Jurkat, Clone E6-1 (cell line): ENCODE measurements at regions not wholly inside any gene's neighbourhood (a gene's known extent, or its start where the extent isn't known, plus 50 kb on each side); places are given as distances from the start of the nearest gene placed in this dataset.

Experiments
- DNase-seq: peaks from one replicate; pipeline ENCODE4 v3.0.0-alpha.2; 2011; ENCODE audit warnings: low read depth, low spot score
- H3K4me3 ChIP-seq: 2 replicates; pipeline ENCODE4 v1.5.1; 2011; ENCODE audit warnings: mild to moderate bottlenecking, low read length, control low read depth, moderate library complexity

DNA sequence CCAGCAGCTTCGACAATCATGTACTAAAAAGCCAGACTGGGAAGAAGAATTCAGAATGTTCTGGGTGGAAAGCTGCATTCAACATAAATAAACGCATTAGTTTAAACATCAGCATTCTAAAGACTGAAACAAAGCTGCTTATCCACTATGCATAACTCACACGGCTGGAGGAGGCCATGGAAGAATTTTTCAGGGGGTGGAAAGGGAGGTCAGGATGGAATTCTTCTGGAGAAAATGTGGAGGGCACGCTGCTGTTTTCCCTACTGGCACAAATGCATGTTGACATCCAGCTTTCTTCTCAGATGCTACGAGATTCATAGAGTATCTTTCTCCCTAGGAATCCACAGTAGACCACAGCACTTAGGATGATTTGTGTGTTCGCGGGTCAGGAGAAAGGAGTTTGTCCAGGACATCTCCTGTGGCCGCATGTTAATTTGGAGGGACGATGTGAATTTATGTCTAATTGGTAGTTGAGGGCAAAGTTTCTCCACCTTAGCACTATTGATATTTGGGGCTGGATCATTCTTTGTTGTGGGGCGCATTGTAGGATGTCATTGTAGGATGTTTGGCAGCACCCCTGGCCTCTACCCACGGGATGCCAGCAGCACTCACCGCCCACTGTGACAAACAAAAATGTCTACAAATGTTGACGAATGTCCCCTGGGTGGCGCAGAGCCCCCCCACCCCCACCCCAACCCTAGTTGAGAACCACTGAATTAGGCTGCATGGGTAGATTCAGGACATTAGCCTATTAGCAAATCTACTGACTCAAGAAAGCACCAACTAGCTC, 86.5 kb upstream of the KAZN start:
- DNase-seq = no peak
- H3K4me3 ChIP-seq = no peak overlapping the region

DNA sequence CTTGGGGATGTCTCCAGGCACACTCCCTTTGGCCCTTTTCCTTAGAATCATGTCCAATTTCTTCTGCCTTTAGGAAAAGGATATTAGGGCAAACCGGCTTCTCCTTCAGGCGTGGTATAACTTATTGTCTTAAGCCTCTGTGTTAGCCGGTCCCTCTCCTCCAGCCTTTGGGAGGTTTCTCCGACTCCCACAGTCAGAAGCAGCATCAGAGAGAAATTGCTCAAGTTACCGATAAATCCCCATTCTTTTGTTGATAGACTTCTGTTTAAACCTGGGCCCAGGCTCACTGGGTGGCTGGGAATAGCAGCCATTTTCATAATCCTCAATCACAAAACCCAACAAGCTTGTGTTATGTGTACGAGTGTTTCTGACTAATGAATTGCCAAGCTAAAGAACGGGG, 85.4 kb upstream of the KAZN start:
- DNase-seq = no peak
- H3K4me3 ChIP-seq = no peak overlapping the region

DNA sequence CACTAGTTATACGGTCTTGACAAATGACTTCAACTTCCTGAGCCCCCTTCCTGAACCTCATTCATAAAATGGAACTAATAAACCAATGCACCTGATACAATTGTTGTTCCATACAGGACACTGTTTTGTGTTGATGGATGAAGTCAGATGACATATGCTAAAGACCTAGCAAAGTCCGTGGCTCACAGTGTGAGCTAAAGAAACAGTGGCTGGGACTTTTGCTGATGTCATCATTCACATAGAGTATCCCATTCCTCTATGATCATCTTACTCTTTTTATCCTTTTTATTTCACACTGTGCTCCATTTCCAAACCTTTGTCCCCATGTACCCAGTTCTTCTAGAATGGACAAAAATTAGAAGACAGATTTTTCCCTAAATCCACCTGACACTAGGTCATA, 83.7 kb upstream of the KAZN start:
- H3K4me3 ChIP-seq = no peak overlapping the region
- no peak for DNase-seq

DNA sequence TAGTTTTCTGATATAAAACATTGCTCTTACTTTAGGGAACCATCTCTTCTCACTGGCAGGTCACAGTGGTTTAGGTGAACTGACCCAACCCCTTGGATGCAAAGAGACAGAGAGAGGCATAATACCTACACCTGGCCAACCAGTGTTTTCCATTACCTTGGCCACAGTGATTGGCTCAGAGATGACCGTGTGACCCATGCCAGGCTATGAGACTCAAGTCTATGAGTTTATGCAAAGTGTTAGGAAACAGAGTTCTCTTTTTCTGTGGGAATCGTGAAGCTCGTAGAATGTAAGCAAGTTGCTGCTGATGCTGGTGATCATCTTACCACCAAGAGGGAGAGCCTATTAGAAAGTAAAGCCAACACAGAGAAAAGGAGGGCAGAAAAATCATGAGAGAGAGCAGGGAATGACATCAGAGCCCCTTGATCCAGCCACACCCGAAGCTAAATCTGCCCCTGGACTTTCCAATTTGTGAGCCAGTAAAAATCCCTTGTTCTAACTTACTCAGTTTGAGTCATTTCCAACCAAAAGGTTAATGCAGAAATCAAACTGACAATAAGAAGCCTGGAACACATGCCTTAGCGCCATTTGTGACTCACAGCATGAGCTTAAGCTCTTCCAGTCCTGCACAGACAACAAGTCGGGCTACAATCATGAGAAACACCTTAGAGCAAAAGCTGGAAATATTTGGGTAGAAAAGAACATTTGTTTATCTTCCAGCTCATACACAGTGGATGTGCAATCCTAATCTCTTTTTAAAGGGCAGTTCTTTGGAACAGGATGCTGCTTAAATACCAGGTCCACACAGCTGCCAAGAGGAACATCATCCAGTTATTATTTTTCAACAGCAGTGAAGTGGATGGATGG, 81.3 kb upstream of the KAZN start:
- H3K4me3 ChIP-seq = no peak overlapping the region
- no peak for DNase-seq

DNA sequence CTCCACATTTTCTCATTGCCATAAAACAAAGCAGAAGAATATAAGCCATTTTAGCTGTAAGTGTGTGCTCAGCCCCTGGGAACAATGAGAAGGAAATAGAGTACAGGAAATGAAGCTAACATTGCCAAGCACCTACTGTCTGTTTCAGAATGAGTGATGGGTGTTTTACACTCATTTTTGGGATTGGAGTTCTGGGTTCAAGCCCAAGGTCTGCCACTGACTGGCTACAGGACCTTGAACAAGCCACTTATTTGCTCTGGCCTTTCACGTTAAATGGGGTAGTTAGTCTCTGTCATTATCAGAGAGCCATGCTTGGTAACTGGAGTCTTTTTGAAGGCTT, 80.7 kb upstream of the KAZN start:
- no peak for DNase-seq
- no peak overlapping the region for H3K4me3 ChIP-seq

DNA sequence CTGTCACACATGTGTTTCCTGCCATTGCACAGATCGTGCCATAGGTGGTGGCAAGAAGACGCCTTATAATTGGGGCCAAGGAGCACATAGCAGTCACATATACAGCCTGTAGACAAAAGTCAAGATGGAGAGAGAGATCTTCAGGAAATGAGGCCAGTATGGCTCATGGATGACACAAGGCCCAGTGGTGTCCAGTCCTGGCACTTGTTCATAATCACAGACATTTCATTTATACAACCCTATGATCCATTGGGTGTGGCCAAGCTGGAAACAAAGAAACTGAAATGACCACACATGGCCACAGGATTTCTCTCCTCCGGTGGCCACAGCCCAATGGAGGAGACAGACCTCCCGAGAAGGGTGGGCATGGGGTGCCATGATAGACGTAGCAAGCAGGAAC, 78.5 kb upstream of the KAZN start:
- DNase-seq = no peak
- no peak overlapping the region for H3K4me3 ChIP-seq

DNA sequence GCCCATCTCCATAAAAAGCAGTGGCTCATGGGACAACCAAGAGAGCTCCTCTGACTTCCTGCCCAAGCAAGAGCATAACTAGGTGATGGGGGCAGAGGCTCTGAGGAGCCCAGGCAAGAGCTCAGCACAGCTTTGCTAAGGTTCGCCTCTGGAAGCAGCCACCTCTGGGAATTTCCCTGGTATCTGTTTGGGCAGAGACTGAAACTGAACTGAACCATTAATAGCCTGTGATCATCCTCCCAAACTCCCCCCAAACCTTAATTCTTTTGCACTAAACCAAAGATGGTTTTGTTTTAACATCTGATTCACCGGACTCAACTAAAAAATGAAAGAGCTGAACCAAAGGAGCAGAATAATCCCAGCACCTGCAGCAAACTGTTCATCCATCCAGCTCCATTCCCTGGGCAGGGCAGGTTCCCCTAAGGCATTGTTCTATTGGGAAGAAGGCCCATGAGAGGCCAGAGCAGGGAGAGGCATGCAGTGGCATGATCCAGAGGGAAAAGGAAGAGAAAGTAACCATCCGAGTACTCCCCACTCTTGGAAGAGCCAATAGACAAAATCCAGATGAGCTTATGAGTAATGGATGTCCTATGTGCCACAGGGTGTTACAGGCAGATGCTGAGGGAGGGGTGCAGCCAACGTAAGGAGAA, 77.8 kb upstream of the KAZN start:
- DNase-seq = no peak
- no peak overlapping the region for H3K4me3 ChIP-seq

DNA sequence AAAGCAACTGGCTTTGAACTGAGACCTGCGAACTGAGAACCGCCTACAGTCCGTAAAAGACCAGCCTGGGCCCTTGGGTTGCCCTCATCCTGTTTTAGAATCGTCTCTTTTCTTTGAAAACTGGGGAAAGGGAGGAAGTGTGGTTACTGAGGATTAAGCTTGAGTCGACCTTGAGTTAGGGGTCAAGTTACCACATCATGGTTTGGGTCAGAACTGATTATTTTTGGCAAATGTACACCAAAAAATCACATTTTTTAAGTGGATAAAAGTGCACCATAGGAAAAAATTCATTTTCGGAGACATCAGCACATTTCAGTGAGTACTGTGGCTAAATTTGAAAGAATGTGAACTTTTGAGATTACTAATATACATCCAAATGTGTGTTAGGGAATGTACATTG, 76.9 kb upstream of the KAZN start:
- no peak overlapping the region for H3K4me3 ChIP-seq
- peak; percentile 6 for DNase-seq

DNA sequence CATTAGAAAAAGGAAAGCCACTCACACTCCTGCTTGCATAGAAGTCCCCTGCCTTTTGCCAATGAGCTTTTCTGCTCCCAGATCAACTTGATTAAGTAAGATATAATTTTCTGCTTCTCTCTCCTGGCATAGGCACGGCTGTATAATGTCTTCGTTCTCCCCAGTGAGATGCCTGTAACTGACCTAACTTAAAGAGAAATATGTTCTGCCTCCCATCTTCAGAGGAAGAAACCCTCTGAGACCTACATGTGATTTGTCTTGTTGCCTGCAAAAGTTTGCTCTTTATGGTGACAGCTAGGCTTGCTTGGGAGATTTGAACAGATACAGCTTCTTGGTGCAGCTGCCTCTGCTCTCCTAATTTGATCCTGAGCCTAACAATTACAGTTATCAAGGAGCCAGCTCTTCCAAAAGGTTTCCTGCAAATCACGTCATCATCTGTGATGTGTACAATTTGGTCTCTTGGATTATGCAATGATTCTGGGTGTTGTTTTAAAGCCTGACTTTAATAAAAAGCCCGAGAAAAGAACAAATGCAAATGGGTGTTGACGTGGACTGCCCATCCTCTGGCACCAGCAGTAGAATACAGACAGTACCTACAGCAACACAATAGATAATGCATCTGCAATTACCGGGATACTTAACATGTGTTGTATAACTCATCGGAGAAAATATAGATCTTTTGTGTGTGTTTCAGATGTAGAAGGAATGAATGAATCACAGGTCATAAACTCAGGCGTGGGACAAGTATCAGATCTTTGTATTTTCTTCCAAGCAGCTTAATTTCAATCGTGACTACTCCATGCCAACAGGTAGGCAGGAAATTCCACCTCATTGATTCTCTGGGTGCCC, 76.2 kb upstream of the KAZN start:
- H3K4me3 ChIP-seq = no peak overlapping the region
- no peak for DNase-seq

DNA sequence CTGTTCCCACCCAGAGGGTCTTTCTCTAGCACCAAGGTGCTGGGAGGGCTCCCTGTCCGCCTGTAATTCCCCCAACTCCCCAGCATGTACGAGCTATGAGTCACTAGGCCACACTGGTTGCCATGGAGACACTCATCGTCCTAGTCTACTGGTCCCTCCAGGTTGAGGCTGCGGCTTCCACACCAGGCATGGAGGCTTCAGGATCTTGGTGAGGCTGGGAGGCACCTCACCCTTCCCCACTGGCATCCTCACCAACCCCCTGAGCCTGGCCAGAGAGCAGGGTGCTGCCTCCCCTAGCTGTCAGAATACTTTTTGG, 75.6 kb upstream of the KAZN start:
- DNase-seq = no peak
- H3K4me3 ChIP-seq = no peak overlapping the region

DNA sequence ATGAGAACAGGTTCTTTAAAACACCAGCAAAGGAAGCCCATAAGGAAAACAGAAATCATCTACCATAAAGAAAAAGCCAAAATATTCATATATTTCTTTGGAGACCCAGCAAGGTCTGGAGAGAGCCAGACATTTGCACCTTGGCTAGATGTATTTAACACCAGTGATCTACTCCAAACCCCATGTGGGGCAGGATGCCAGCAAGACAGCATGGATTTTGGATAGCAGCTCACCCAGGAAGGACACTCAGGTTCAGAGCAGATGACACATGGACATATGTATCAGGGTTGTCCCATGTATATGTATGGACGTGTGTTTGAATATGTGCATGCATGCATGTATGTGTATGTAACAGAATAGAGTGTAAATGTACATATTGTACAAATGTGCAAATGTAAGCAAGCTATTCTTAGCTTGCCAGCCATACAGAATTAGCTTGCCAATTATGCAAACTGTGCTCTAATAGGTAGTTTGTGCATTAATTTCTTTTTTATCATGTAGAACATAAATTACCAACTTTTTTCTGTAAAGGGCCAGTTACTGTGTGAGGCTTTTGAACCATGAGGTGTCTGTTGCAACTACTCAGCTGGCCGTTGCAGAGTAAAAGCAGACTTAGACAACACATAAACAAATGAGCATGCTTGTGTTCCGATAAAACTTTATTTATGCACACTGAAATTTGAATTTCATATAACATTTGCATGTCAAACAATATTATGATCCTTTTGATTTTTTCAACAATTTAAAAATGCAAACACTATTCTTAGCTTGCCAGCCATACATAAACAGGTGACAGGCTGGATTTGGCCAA, 73.5 kb upstream of the KAZN start:
- no peak for DNase-seq
- H3K4me3 ChIP-seq = no peak overlapping the region

DNA sequence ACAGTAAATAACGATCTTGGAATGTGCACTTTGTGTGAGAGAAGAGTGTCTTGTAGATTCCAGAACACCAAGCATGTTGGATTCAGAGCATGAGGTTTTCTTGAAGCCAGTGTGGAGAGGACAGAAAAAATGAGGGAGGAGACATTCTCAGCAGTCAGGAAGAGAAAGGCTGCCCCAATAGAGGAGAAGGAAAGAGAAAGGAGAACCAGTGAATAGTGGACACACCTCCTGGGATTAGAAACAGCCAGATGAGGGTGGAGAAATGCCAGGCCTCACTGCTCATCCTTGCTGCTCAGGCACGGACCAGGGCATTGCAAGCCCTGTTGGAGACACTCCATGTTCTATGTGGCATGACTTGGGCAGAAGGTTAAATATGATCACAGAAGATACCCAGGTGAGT, 69.0 kb upstream of the KAZN start:
- H3K4me3 ChIP-seq = no peak overlapping the region
- no peak for DNase-seq

DNA sequence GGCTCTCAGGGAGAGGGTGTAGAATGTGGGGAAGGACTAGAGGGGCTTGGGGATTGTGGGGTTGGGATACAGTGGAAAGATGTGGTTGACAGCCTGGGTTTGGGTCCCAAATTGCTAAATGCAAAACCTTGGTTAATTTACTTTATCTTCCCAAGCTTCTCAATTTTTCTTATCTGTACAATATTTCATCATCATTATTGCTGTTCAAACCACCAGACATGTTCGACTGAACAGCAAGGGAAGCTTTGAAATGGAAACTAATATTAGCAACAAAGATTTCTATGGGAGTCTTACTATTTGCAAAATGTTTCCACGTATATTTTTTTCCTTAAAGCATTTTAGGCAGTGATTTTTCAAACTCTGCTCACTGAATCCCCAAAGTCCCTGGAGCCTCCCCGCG, 67.0 kb upstream of the KAZN start:
- no peak for DNase-seq
- no peak overlapping the region for H3K4me3 ChIP-seq

DNA sequence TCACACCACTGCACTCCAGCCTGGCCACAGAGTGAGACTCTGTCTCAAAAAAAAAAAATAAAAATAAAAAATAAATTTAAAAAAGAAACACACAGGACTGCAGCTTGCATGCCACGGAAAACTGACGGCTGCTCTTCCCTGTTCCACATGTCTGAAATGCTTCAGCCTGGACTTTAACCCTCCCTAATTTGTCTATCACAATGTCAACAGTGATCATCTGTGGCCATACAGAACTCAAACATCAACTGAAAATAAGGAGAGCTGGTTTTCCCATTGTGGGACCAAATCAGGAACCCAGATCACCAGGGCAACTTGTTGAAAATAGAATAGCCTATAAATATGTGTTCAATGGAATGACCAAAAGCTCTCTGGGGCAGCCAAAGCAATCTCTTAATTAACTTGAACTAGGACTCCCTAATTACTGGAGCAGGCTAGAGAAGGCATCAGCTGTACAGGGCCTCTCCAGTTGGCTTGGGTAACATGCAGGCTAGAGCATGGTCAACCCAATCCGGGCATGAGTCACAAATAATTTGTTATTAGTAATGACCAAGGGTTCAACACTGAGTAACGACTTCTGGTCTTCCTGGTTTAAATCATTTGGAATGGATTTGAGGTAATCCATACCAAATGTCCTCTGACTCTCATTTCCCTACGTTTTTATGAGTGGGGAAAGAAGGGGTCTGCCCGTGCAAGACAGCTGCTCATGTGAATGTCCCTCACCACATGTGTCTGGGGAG, 62.7 kb upstream of the KAZN start:
- H3K4me3 ChIP-seq = no peak overlapping the region
- no peak for DNase-seq

DNA sequence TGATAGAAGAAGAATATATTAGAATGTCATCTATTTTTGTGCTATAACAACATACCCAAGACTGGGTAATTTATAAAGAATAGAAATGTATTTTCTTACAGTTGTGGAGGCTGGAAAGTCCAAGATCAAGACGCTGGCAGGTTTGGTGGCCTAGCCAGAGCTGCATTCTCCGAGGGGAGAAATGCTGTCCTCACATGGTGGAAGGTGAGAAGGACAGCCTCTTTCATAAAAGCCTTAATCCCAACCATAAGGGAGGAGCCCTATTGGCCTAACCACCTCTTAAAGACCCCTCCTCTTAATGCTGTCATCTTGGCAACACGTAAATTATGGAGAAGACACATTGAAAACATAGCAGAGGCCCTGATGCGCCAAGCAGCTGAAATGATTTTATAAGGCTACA, 60.1 kb upstream of the KAZN start:
- no peak for DNase-seq
- H3K4me3 ChIP-seq = no peak overlapping the region

DNA sequence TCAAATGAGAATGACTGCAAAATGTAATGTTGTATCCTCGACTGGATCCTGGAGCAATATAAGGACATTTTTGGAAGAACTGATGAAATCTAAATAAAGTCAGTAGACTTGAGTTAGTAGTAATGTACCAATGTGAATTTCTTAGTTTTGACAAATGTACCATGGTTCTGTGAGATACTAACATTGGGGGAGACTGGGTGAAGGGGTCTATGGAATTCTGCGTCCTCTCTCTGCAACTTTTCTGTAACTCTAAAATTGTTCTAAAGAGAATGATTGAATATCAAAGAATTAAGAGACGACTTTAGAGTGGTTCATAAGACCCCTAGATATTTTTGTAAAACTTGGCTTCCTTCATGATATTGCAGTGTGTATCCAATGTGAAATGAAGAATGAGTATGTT, 59.2 kb upstream of the KAZN start:
- H3K4me3 ChIP-seq = no peak overlapping the region
- no peak for DNase-seq

DNA sequence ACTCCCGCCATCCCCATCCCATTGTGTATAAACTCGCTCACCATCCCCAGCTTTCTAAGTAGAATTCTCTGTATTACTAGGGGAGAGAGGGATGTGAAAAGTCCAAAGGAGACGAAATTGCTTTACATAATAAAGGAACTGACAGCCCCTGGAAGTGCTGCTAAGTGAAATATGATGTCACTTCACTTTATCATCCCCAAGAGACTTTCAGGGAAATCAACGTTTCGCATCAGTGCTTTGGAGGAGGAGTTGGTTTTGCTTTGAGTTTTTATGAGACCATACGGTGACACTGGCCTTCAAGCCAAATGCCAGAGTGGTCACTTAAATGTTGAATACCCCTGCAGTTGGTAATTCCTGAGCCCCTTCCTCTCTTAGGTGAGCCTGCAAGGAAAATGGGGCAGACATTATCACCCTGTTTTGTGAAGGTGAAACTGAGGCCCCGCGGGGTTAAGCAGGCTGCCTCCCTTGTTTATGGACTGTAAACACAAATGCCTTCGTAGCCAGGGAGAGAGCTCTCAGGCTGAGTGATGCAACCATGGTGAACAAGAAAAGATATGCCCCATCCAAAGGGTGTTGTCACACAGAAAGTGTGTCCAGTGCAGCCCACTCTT, 58.4 kb upstream of the KAZN start:
- DNase-seq = no peak
- no peak overlapping the region for H3K4me3 ChIP-seq

DNA sequence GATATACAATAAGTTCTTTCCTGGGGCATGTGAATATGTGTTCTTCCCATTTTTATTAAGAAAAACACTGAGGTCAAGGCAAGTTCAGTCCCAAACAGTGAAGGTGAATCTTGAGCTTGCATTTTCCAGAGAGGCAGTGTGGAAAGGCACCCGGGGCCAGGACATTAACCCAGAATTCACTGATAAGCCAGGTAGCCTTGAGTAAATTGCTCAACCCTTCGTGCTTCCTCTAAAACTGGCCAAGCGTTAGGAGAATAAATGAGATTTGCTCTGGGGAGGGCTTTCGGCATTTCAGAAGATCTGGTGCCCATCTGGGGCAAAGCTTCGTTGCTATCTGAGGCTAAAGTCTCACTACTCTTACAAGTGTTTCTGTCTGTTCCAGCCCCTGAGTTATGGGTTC, 57.1 kb upstream of the KAZN start:
- DNase-seq = no peak
- H3K4me3 ChIP-seq = no peak overlapping the region
